Progenitor cell of endocrine pancreas (in vitro differentiated cells): ENCODE measurements at regions not wholly inside any gene's neighbourhood (a gene's known extent, or its start where the extent isn't known, plus 50 kb on each side); places are given as distances from the start of the nearest gene placed in this dataset.

Source experiments
- DNase-seq: peaks from one replicate; pipeline ENCODE4 v3.0.0; 2021; ENCODE audit warnings: low spot score; ENCODE audit not compliant: unreplicated experiment
- H3K27ac Mint-ChIP-seq: 2 replicates; pipeline ENCODE4 v1.8.0; 2021; ENCODE audit warnings: mild to moderate bottlenecking, moderate library complexity, mixed read lengths
- H3K27me3 Mint-ChIP-seq: 2 replicates; pipeline ENCODE4 v1.8.0; 2021; ENCODE audit warnings: mixed read lengths
- H3K36me3 Mint-ChIP-seq: 2 replicates; pipeline ENCODE4 v1.8.0; 2022; ENCODE audit warnings: mixed read lengths; ENCODE audit not compliant: insufficient read depth
- H3K4me1 Mint-ChIP-seq: 2 replicates; pipeline ENCODE4 v1.8.0; 2021; ENCODE audit warnings: low read depth, mixed read lengths
- H3K4me3 Mint-ChIP-seq: 2 replicates; pipeline ENCODE4 v1.8.0; 2021; ENCODE audit warnings: low read depth, mild to moderate bottlenecking, moderate library complexity, mixed read lengths
- H3K9me3 Mint-ChIP-seq: 2 replicates; pipeline ENCODE4 v1.8.0; 2021; ENCODE audit warnings: low read depth, mixed read lengths
- TF ChIP-seq, protein P1 (sequence below): fragments of 200-600 bp; sonication (generic); IDR thresholded peaks from one replicate; pipeline ENCODE4 v1.5.0; 2021; ENCODE audit warnings: antibody characterized with exemption, mild to moderate bottlenecking; ENCODE audit not compliant: unreplicated experiment

DNA sequence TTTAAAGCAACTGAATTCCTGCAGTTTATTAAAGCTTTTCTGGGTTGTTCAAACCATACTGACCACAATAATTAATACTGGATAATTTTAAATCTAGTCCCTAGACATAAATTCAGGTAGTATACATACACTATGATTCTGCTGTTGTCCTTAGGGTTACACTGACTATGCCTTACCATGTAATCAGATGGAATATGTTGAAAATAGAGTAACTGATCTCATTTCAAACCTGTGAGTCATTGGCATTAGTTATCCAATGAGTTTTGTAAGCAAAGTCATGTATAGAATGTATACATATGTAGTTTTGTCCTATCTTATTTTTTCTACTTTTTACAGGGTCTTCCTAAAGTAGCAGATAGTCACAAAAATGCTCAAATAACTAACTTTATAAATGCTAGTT lies 517.1 kb upstream of the CCDC54 start:
- Mint-ChIP-seq H3K4me1 (peaks cover 5% of the 10 kb centered on the region), H3K27me3 (no peaks in the 10 kb centered on the region), H3K9me3 (peaks cover 24% of the 10 kb centered on the region), H3K36me3 (peaks cover 2% of the 10 kb centered on the region), H3K4me3 (no peak overlapping the region), H3K27ac (no peak overlapping the region)
- TF ChIP-seq, protein P1, sequence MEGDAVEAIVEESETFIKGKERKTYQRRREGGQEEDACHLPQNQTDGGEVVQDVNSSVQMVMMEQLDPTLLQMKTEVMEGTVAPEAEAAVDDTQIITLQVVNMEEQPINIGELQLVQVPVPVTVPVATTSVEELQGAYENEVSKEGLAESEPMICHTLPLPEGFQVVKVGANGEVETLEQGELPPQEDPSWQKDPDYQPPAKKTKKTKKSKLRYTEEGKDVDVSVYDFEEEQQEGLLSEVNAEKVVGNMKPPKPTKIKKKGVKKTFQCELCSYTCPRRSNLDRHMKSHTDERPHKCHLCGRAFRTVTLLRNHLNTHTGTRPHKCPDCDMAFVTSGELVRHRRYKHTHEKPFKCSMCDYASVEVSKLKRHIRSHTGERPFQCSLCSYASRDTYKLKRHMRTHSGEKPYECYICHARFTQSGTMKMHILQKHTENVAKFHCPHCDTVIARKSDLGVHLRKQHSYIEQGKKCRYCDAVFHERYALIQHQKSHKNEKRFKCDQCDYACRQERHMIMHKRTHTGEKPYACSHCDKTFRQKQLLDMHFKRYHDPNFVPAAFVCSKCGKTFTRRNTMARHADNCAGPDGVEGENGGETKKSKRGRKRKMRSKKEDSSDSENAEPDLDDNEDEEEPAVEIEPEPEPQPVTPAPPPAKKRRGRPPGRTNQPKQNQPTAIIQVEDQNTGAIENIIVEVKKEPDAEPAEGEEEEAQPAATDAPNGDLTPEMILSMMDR, result no peak
- no peak for DNase-seq

DNA sequence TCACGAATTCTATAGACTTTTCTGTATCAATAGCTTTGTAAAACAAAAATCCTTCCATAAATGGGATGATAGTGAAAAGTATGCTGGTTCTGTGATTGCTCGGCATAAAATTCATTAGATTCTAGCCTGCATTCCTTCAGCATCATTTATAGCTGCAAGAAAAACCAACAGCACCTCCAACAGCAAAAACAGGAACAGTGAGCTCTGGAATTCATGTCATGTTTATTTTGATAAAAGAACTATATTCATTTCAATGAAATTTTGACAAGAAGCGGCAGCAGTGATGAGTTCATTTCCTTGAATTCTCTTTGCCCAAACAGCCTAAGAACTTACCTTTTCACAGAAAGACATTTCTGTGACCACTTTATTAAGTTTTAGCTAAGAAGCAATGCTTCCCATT lies 515.2 kb upstream of the CCDC54 start:
- peaks cover 5% of the 10 kb centered on the region for H3K4me1 Mint-ChIP-seq
- H3K27ac Mint-ChIP-seq, result peak overlapping the region; percentile 21
- no peaks in the 10 kb centered on the region for H3K27me3 Mint-ChIP-seq
- no peak overlapping the region for H3K4me3 Mint-ChIP-seq
- H3K36me3 Mint-ChIP-seq, result no peaks in the 10 kb centered on the region
- DNase-seq, result no peak
- TF ChIP-seq, protein P1, result no peak
- H3K9me3 Mint-ChIP-seq, result peaks cover 7% of the 10 kb centered on the region

DNA sequence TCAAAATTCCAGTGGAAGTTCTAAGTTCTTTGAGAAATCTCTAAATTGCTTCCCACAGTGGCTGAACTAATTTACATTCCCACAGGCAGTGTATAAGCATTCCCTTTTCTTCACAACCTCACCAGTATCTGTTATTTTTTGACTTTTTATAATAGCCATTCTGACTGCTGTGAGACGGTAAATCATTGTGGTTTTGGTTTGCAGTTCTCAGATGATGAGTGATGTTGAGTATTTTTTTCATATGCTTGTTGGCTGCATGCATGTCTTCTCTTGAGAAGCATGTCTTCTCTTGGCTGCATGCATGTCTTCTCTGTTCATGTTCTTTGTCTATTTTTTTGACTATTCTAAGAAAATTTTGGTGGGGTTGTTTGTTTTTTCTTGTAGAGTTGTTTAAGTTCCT lies 499.6 kb upstream of the CCDC54 start:
- Mint-ChIP-seq H3K4me1 (no peaks in the 10 kb centered on the region), H3K9me3 (peaks cover 7% of the 10 kb centered on the region), H3K27me3 (no peaks in the 10 kb centered on the region), H3K4me3 (no peak overlapping the region), H3K36me3 (peaks cover 1% of the 10 kb centered on the region), H3K27ac (no peak overlapping the region)
- DNase-seq, result no peak
- TF ChIP-seq, protein P1, result no peak

- Mint-ChIP-seq H3K4me3 (no peak overlapping the region), H3K27ac (no peak overlapping the region)
- no peak for DNase-seq
Observed at GRCh38 chr3:106880206-106880605, 497.0 kb upstream of the CCDC54 start.

DNA sequence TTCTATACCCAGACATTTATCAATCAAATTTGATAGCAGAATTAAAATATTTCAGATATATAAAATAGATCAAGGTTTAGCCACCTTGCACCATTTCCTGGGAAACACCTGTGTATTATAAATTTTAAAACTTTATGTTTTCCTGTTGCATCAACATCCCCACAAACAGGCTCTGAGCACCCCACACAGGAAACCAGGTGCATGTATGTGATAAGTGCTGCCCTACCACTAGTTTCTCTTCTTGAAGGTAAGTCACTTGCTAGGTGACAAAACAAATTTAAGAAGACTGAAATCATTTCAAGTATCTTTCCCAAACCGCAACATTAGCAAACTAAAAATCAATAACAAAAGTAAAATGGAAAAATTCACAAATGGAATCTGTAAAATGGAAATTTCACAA lies 496.1 kb upstream of the CCDC54 start:
- Mint-ChIP-seq H3K27me3 (no peaks in the 10 kb centered on the region), H3K4me1 (no peaks in the 10 kb centered on the region), H3K36me3 (no peaks in the 10 kb centered on the region), H3K4me3 (no peak overlapping the region), H3K9me3 (peaks cover 12% of the 10 kb centered on the region), H3K27ac (no peak overlapping the region)
- DNase-seq, result no peak
- TF ChIP-seq, protein P1, result no peak

More at GRCh38 chr3:106880206-106880605, 497.0 kb upstream of the CCDC54 start:
- Mint-ChIP-seq H3K9me3 (peaks cover 6% of the 10 kb centered on the region), H3K27me3 (no peaks in the 10 kb centered on the region), H3K36me3 (no peaks in the 10 kb centered on the region), H3K4me1 (no peaks in the 10 kb centered on the region)
- TF ChIP-seq, protein P1, result no peak
